K562 (cell line): ENCODE measurements at regions not wholly inside any gene's neighbourhood (a gene's known extent, or its start where the extent isn't known, plus 50 kb on each side); places are given as distances from the start of the nearest gene placed in this dataset.

ENCODE experiments used
- ATAC-seq: fragments of 200-7000 bp; cut with Tn5 transposase; 3 replicates; pipeline ENCODE4 v1.9.1; 2020; ENCODE audit warnings: moderate library complexity
- BruUV-seq: library from RNA; stranded (reverse); fragments of 400-500 nt; replicated peaks from 2 replicates; lab custom pipeline; 2021; lab: Mats Ljungman, UMichigan
- CTCF ChIA-PET: fragments of 300-600 bp; formaldehyde crosslinking; extraction: SDS; loops from one replicate; lab custom pipeline; 2021; ENCODE audit warnings: low intra/inter-chr PET ratio; lab: Yijun Ruan, JAX
- POLR2A ChIA-PET: fragments of 300-600, 350-650 bp; sonication (Branson Sonifier 250); formaldehyde crosslinking; extraction: SDS; loops from one replicate; lab custom pipeline; 2021; ENCODE audit warnings: antibody characterized with exemption, inconsistent platforms; lab: Yijun Ruan, JAX
- DNase-seq, 4 experiments: peaks; one replicate each; pipeline versions ENCODE4 v3.0.0 to v3.0.0-alpha.2; 2011 to 2018; ENCODE audit warnings: low spot score in 3 of 4, mixed read lengths in 3 of 4; ENCODE audit errors: extremely low read depth in 1 of 4
- FAIRE-seq: peaks from 2 replicates; lab custom pipeline; 2011; peaks lifted over from hg19 to GRCh38; lab: Jason Lieb, UNC
- H2AFZ ChIP-seq: 2 replicates; pipeline ENCODE4 v1.6.0; 2011; ENCODE audit warnings: low read depth, low read length, control low read depth, inconsistent platforms
- H3K27ac ChIP-seq: fragments of 200-600 bp; 3 replicates; pipeline ENCODE4 v1.8.0; 2011; ENCODE audit warnings: low read depth, mild to moderate bottlenecking, control low read depth, inconsistent platforms, low read length, moderate library complexity, mixed read lengths; ENCODE audit errors: extremely low read depth
- H3K27me3 ChIP-seq, 2 experiments: fragments of 300-600 bp in 1 of 2; 2 replicates in 1 of 2; 3 replicates in 1 of 2; pipeline versions ENCODE4 v1.6.0 to v1.8.0; 2011; ENCODE audit warnings: inconsistent platforms in 2 of 2, low read length in 2 of 2, mild to moderate bottlenecking in 1 of 2, mixed read lengths in 1 of 2, moderate library complexity in 1 of 2; ENCODE audit not compliant: control insufficient read depth in 2 of 2, insufficient read depth in 2 of 2
- H3K36me3 ChIP-seq: fragments of 300-600 bp; 3 replicates; pipeline ENCODE4 v1.8.0; 2011; ENCODE audit warnings: mild to moderate bottlenecking, low read length, inconsistent platforms; ENCODE audit not compliant: control insufficient read depth, insufficient read depth
- H3K4me1 ChIP-seq, 2 experiments: fragments of 200-600 bp in 1 of 2; replicated peaks in 1 of 2; 2 replicates in 1 of 2; 3 replicates in 1 of 2; pipeline versions ENCODE4 v1.5.1 to v1.8.0; 2011; ENCODE audit warnings: inconsistent platforms in 2 of 2, low read length in 2 of 2, mild to moderate bottlenecking in 1 of 2, mixed read lengths in 1 of 2, moderate library complexity in 1 of 2; ENCODE audit not compliant: control insufficient read depth in 2 of 2, insufficient read depth in 2 of 2
- H3K4me2 ChIP-seq: 2 replicates; pipeline ENCODE4 v1.6.1; 2011; ENCODE audit warnings: low read length, control low read depth, inconsistent platforms, mixed read lengths; ENCODE audit not compliant: insufficient read depth
- H3K4me3 ChIP-seq: fragments of 200-600 bp; sonication (generic), shearing (Covaris generic); 2 replicates; pipeline ENCODE4 v1.5.1; 2016; ENCODE audit warnings: control low read depth, inconsistent platforms
- H3K79me2 ChIP-seq: fragments of 200-600 bp; 3 replicates; pipeline ENCODE4 v1.8.0; 2011; ENCODE audit warnings: low read length, inconsistent platforms; ENCODE audit not compliant: control insufficient read depth, insufficient read depth
- H3K9ac ChIP-seq, 2 experiments: 2 replicates each; pipeline versions ENCODE4 v1.6.0 to v1.6.1; 2011; ENCODE audit warnings: low read depth in 2 of 2, low read length in 2 of 2, control low read depth in 1 of 2, inconsistent platforms in 1 of 2, mild to moderate bottlenecking in 1 of 2, mixed read lengths in 1 of 2; ENCODE audit not compliant: insufficient read depth in 1 of 2
- H3K9me1 ChIP-seq: one replicate; pipeline ENCODE4 v1.6.0; 2011; ENCODE audit warnings: inconsistent platforms, mild to moderate bottlenecking, low read length, moderate library complexity; ENCODE audit not compliant: control insufficient read depth, insufficient read depth
- H3K9me3 ChIP-seq: replicated peaks from 2 replicates; pipeline ENCODE4 v1.5.1; 2011; ENCODE audit warnings: low read depth, low read length, inconsistent platforms; ENCODE audit not compliant: control insufficient read depth, insufficient read depth
- H4K20me1 ChIP-seq: replicated peaks from 2 replicates; pipeline ENCODE4 v1.6.1; 2011; ENCODE audit warnings: low read length, inconsistent platforms, mixed read lengths; ENCODE audit not compliant: control insufficient read depth, insufficient read depth
- ARID1B ChIP-seq: fragments of 450-650 bp; IDR thresholded peaks from 2 replicates; pipeline ENCODE4 v1.6.1; 2016; ENCODE audit warnings: antibody characterized with exemption, mild to moderate bottlenecking, inconsistent platforms
- ARID3A ChIP-seq: IDR thresholded peaks from 2 replicates; pipeline ENCODE4 v1.6.1; 2012; ENCODE audit warnings: low read depth, low read length, improper control_type of control experiment, borderline replicate concordance
- MCM2 ChIP-seq: fragments of 450-650 bp; IDR thresholded peaks from 2 replicates; pipeline ENCODE4 v1.6.1; 2017; ENCODE audit warnings: low read depth, mild to moderate bottlenecking
- NFRKB ChIP-seq: fragments of 450-650 bp; IDR thresholded peaks from 2 replicates; pipeline ENCODE4 v1.6.1; 2016; ENCODE audit warnings: low read depth
- PURB ChIP-seq: sonication (generic); formaldehyde crosslinking; IDR thresholded peaks from 2 replicates; pipeline ENCODE4 v1.9.0; 2021; ENCODE audit warnings: low read depth, mild to moderate bottlenecking, missing genetic modification reagents
- SRSF3 ChIP-seq: fragments of 200-400 bp; formaldehyde crosslinking; IDR thresholded peaks from 2 replicates; pipeline ENCODE4 v1.6.1; 2016; ENCODE audit warnings: mild to moderate bottlenecking, low read length, moderate library complexity; ENCODE audit not compliant: insufficient read depth
- SRSF9 ChIP-seq: fragments of 200-400 bp; formaldehyde crosslinking; IDR thresholded peaks from 2 replicates; pipeline ENCODE4 v1.6.1; 2017; ENCODE audit warnings: low read depth, low read length, borderline replicate concordance
- TBL1XR1 ChIP-seq, 2 experiments: IDR thresholded peaks; 2 replicates each; pipeline ENCODE4 v1.6.1; 2012; ENCODE audit warnings: improper control_type of control experiment in 2 of 2, low read length in 2 of 2, mild to moderate bottlenecking in 1 of 2
- ZFP1 ChIP-seq: fragments of 450-650 bp; formaldehyde crosslinking; IDR thresholded peaks from 2 replicates; pipeline ENCODE4 v1.4.0; 2020; ENCODE audit warnings: mild to moderate bottlenecking, mixed read lengths
- ZNF175 ChIP-seq: fragments of 200-800 bp; sonication (Bioruptor generic); IDR thresholded peaks from 2 replicates; pipeline ENCODE4 v1.6.1; 2016; ENCODE audit warnings: low read depth, mild to moderate bottlenecking, missing genetic modification characterization, missing compliant biosample characterization
- WGBS: fragments of 100-300 bp; shearing (Covaris generic); methylation state at CpG from one replicate; pipeline ENCODE4 v1.1.6; 2016; ENCODE audit warnings: low coverage, mixed read lengths; ENCODE audit not compliant: insufficient coverage; ENCODE audit errors: missing lambda C conversion rate; 5-methylcytosine and 5-hydroxymethylcytosine counted together
- in situ Hi-C: fragments of 300-500 bp; cut with MboI; formaldehyde crosslinking; loops from 4 replicates; pipeline ENCODE4 v1.15.0; 2018; ENCODE audit warnings: inconsistent platforms, mixed read lengths
- intact Hi-C: fragments of 100-400 bp; cut with micrococcal nuclease; formaldehyde crosslinking; loops from 2 replicates; pipeline ENCODE4 v1.14.2; 2022
- TF ChIP-seq, protein P1 (sequence below), 3 experiments: IDR thresholded peaks in 2 of 3; conservative IDR thresholded peaks in 1 of 3; 2 replicates each; pipeline ENCODE4 v1.5.1; 2011 to 2012; ENCODE audit warnings: low read length in 3 of 3, mild to moderate bottlenecking in 3 of 3, control low read depth in 2 of 3, improper control_type of control experiment in 1 of 3, inconsistent platforms in 1 of 3, low read depth in 1 of 3, mixed read lengths in 1 of 3, moderate library complexity in 1 of 3; ENCODE audit not compliant: insufficient read depth in 2 of 3

DNA sequence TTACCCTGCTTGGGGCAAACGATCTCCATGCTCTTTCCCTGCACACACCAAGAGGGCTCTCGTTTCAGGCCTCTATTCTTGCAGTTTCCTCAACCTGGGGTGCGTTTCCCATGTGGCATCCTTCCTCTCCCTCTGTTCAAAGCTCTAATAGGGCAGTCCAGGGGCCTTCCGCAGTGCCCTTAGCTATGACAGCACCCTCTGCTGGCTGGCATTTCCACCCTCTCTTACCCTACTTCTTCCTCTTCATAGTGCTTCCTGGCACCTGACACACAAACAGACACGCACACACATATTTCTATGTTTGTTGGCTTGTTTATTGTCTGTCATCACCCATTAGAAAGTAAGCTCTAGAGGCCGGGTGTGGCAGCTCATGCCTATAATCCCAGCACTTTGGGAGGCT is 294.0 kb downstream of the CLIC5 start:
- no peaks in the 10 kb centered on the region for H3K36me3 ChIP-seq
- H4K20me1 ChIP-seq = no peaks in the 10 kb centered on the region
- H3K79me2 ChIP-seq = no peaks in the 10 kb centered on the region
- ATAC-seq (no peak), FAIRE-seq (no peak), DNase-seq (peak in 1 of 4 experiments; percentile 6)
- intact Hi-C loops (no loop called here), in situ Hi-C loops (no loop called here)
- H3K27me3 ChIP-seq = peaks cover 0 to 13% of the 10 kb centered on the region in 2 experiments; a peak in 2 of 5 replicates
- TF ChIP-seq, protein P1, sequence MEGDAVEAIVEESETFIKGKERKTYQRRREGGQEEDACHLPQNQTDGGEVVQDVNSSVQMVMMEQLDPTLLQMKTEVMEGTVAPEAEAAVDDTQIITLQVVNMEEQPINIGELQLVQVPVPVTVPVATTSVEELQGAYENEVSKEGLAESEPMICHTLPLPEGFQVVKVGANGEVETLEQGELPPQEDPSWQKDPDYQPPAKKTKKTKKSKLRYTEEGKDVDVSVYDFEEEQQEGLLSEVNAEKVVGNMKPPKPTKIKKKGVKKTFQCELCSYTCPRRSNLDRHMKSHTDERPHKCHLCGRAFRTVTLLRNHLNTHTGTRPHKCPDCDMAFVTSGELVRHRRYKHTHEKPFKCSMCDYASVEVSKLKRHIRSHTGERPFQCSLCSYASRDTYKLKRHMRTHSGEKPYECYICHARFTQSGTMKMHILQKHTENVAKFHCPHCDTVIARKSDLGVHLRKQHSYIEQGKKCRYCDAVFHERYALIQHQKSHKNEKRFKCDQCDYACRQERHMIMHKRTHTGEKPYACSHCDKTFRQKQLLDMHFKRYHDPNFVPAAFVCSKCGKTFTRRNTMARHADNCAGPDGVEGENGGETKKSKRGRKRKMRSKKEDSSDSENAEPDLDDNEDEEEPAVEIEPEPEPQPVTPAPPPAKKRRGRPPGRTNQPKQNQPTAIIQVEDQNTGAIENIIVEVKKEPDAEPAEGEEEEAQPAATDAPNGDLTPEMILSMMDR (IDR thresholded peaks at IDR 0.05 in 2 of 3, conservative IDR thresholded peaks at IDR 0.05 in 1 of 3; ENCODE audit: insufficient read depth in 2 of 3, low read depth in 1 of 3, low read length in 3 of 3) = peak; percentile 6 to 29 (median 22); a peak in 1 of 6 replicates
- TF ChIP-seq SRSF9 = no peak
- TF ChIP-seq MCM2 = no peak
- H3K4me3 ChIP-seq = no peak overlapping the region
- WGBS = 9% methylated on average over 6 of the region's 6 CpGs
- no peak overlapping the region for H3K4me2 ChIP-seq
- no peak overlapping the region for H3K27ac ChIP-seq
- no TSS peak for BruUV-seq
- H3K4me1 ChIP-seq = no peaks in the 10 kb centered on the region
- no peaks in the 10 kb centered on the region for H3K9me1 ChIP-seq
- POLR2A ChIA-PET = interaction anchor here (1.3 kb wide), 1 partner anchor 14 kb away, joined by 3 read pairs; no protein-coding TSS in a partner anchor
- no peak overlapping the region for H2AFZ ChIP-seq
- H3K9me3 ChIP-seq = no peaks in the 10 kb centered on the region
- no peak overlapping the region for H3K9ac ChIP-seq
- CTCF ChIA-PET = no interaction called here

- BruUV-seq = no TSS peak
- 0 out of 2 replicates have a peak, but pooled peaks cover 1% of the 10 kb centered on the region for H4K20me1 ChIP-seq
Observed at GRCh38 chr6:45718871-45719270, 296.8 kb downstream of the CLIC5 start.

More at GRCh38 chr6:45718871-45719270, 296.8 kb downstream of the CLIC5 start:
- DNase-seq = no peak
- in situ Hi-C loops = loop anchor here (10.0 kb wide), 1 partner anchor 1064 kb away; no protein-coding TSS in a partner anchor
- no peak overlapping the region for H3K9ac ChIP-seq
- CTCF ChIA-PET = no interaction called here
- no peak for TF ChIP-seq SRSF3
- TF ChIP-seq ARID1B = no peak
- no peak for TF ChIP-seq ZNF175 (CRISPR knock-in tag)
- no peak for TF ChIP-seq ZFP1 (CRISPR knock-in tag)
- TF ChIP-seq PURB (CRISPR knock-in tag) = no peak
- TF ChIP-seq ARID3A = no peak
- no peak for TF ChIP-seq TBL1XR1 (IDR thresholded peaks at IDR 0.05; ENCODE audit: low read length in 2 of 2)
- no peak for TF ChIP-seq NFRKB
- TF ChIP-seq, all 486 proteins: peak for 0
- H3K4me3 ChIP-seq = no peak overlapping the region
- H3K27ac ChIP-seq = no peak overlapping the region
- POLR2A ChIA-PET = no interaction called here
- 0% methylated on average over 3 of the region's 3 CpGs for WGBS
- no peaks in the 10 kb centered on the region for H3K4me1 ChIP-seq
- no peak overlapping the region for H3K4me2 ChIP-seq
- no peaks in the 10 kb centered on the region for H3K79me2 ChIP-seq
- H3K9me3 ChIP-seq = no peaks in the 10 kb centered on the region
- ATAC-seq (no peak), FAIRE-seq (no peak)
- intact Hi-C loops = no loop called here
- no peaks in the 10 kb centered on the region for H3K9me1 ChIP-seq
- H3K36me3 ChIP-seq = no peaks in the 10 kb centered on the region
- peaks cover 4 to 24% of the 10 kb centered on the region in 2 experiments; a peak in 3 of 5 replicates for H3K27me3 ChIP-seq
- no peak overlapping the region for H2AFZ ChIP-seq
